Stomach (tissue), 8 donors: ENCODE measurements at regions not wholly inside any gene's neighbourhood (a gene's known extent, or its start where the extent isn't known, plus 50 kb on each side); places are given as distances from the start of the nearest gene placed in this dataset.

Source experiments
- DNase-seq, 2 donors: peaks; one replicate each; pipeline versions ENCODE4 v3.0.0 to v3.0.0-alpha.2; 2013 to 2019
- H3K27ac ChIP-seq, 5 donors: fragments of 200-600 bp in 4 of 5; sonication (generic) in 4 of 5; one replicate each; pipeline ENCODE4 v1.5.1; 2013 to 2019; ENCODE audit warnings: mild to moderate bottlenecking in 1 of 5, moderate library complexity in 1 of 5
- H3K27me3 ChIP-seq, 3 donors: fragments of 200-600 bp; sonication (generic); one replicate each; pipeline ENCODE4 v1.5.1; 2017 to 2019; ENCODE audit warnings: mixed run types in 1 of 3
- H3K36me3 ChIP-seq, 4 donors: fragments of 200-600 bp; sonication (generic); 1 replicate in 3 of 4; 2 replicates in 1 of 4; pipeline ENCODE4 v1.5.1; 2016 to 2019
- H3K4me1 ChIP-seq, 4 donors: fragments of 200-600 bp; sonication (generic); one replicate each; pipeline ENCODE4 v1.5.1; 2016 to 2019
- H3K4me3 ChIP-seq, 4 donors: fragments of 200-600 bp; sonication (generic) in 3 of 4; one replicate each; pipeline ENCODE4 v1.5.1; 2016 to 2019; ENCODE audit warnings: mild to moderate bottlenecking in 1 of 4
- H3K9me3 ChIP-seq, 4 donors: fragments of 200-600 bp; sonication (generic); one replicate each; pipeline ENCODE4 v1.5.1; 2016 to 2019
- EP300 ChIP-seq: sonication (generic); formaldehyde crosslinking; IDR thresholded peaks from one replicate; pipeline ENCODE4 v1.6.1; 2017; ENCODE audit warnings: antibody characterized with exemption
- POLR2A ChIP-seq, 4 donors: fragments of 450-650 bp; IDR thresholded peaks; one replicate each; pipeline ENCODE4 v1.6.1; 2016; ENCODE audit warnings: antibody characterized with exemption in 4 of 4, control low read depth in 2 of 4, mild to moderate bottlenecking in 1 of 4, moderate library complexity in 1 of 4
- POLR2AphosphoS5 ChIP-seq, 3 donors: sonication (generic); formaldehyde crosslinking; IDR thresholded peaks; one replicate each; pipeline ENCODE4 v1.6.1; 2016; ENCODE audit warnings: antibody characterized with exemption in 3 of 3
- WGBS, 5 donors: extraction: QIAGEN DNeasy Blood & Tissue Kit in 3 of 5; methylation state at CpG; one replicate each; pipeline versions ENCODE4 v1.1.5 to v1.1.7; 2013 to 2018; 5-methylcytosine and 5-hydroxymethylcytosine counted together
- intact Hi-C: fragments of 100-400 bp; cut with DNase I; formaldehyde crosslinking; loops from one replicate; pipeline ENCODE4 v1.15.1; 2023; ENCODE audit warnings: low total_unique reads
- TF ChIP-seq, protein P1 (sequence below), 7 experiments: fragments of 450-650 bp in 4 of 7; fragments of 200-600 bp in 3 of 7; sonication (generic) in 3 of 7; IDR thresholded peaks; one replicate each; pipeline ENCODE4 v1.5.1; 2016 to 2019; ENCODE audit warnings: antibody characterized with exemption in 7 of 7, control low read depth in 2 of 7, mild to moderate bottlenecking in 1 of 7
- donor health status: healthy with polysubstance abuse.
- donor health status: Bipolar disorder and iron deficiency.
- donor health status: healthy.

GRCh38 chr12:76708296-76708695 is 55.6 kb upstream of the ZDHHC17 start:
- intact Hi-C loops, result no loop called here
- no peak for TF ChIP-seq POLR2AphosphoS5 (IDR thresholded peaks at IDR 0.05)
- TF ChIP-seq, protein P1, sequence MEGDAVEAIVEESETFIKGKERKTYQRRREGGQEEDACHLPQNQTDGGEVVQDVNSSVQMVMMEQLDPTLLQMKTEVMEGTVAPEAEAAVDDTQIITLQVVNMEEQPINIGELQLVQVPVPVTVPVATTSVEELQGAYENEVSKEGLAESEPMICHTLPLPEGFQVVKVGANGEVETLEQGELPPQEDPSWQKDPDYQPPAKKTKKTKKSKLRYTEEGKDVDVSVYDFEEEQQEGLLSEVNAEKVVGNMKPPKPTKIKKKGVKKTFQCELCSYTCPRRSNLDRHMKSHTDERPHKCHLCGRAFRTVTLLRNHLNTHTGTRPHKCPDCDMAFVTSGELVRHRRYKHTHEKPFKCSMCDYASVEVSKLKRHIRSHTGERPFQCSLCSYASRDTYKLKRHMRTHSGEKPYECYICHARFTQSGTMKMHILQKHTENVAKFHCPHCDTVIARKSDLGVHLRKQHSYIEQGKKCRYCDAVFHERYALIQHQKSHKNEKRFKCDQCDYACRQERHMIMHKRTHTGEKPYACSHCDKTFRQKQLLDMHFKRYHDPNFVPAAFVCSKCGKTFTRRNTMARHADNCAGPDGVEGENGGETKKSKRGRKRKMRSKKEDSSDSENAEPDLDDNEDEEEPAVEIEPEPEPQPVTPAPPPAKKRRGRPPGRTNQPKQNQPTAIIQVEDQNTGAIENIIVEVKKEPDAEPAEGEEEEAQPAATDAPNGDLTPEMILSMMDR (IDR thresholded peaks at IDR 0.05), result no peak
- no peak for TF ChIP-seq POLR2A (IDR thresholded peaks at IDR 0.05)
- no peak for TF ChIP-seq EP300
- Histone ChIP-seq H3K4me3 (no peak overlapping the region), H3K4me1 (no peaks in the 10 kb centered on the region), H3K27me3 (no peaks in the 10 kb centered on the region), H3K9me3 (no peaks in the 10 kb centered on the region), H3K27ac (no peak overlapping the region), H3K36me3 (no peaks in the 10 kb centered on the region)
- DNase-seq, result no peak
- 43 to 53% (median 51%) methylated on average over 2 of the region's 2 CpGs for WGBS, 5 donors

GRCh38 chr12:76711241-76711640 is 52.7 kb upstream of the ZDHHC17 start:
- H3K9me3 ChIP-seq, result no peaks in the 10 kb centered on the region
- no peak for DNase-seq
- no peaks in the 10 kb centered on the region for H3K27me3 ChIP-seq
- intact Hi-C loops, result no loop called here
- no peak overlapping the region for H3K27ac ChIP-seq
- 71 to 80% (median 73%) methylated on average over 3 of the region's 3 CpGs for WGBS, 5 donors
- TF ChIP-seq EP300 (no peak), POLR2AphosphoS5 (IDR thresholded peaks at IDR 0.05) (no peak), POLR2A (IDR thresholded peaks at IDR 0.05) (no peak)
- TF ChIP-seq, protein P1 (IDR thresholded peaks at IDR 0.05), result no peak
- no peak overlapping the region for H3K4me3 ChIP-seq
- H3K4me1 ChIP-seq, result no peaks in the 10 kb centered on the region
- H3K36me3 ChIP-seq, result no peaks in the 10 kb centered on the region

GRCh38 chr12:76713130-76713529 is 50.8 kb upstream of the ZDHHC17 start:
- 62 to 77% (median 65%) methylated on average over 4 of the region's 4 CpGs for WGBS, 5 donors
- Histone ChIP-seq H3K4me3 (no peak overlapping the region), H3K27ac (no peak overlapping the region), H3K9me3 (no peaks in the 10 kb centered on the region), H3K36me3 (no peaks in the 10 kb centered on the region), H3K27me3 (no peaks in the 10 kb centered on the region), H3K4me1 (no peaks in the 10 kb centered on the region)
- TF ChIP-seq EP300 (no peak), POLR2A (IDR thresholded peaks at IDR 0.05) (no peak), POLR2AphosphoS5 (IDR thresholded peaks at IDR 0.05) (no peak)
- TF ChIP-seq, protein P1 (IDR thresholded peaks at IDR 0.05), result no peak
- intact Hi-C loops, result no loop called here
- no peak for DNase-seq

DNA sequence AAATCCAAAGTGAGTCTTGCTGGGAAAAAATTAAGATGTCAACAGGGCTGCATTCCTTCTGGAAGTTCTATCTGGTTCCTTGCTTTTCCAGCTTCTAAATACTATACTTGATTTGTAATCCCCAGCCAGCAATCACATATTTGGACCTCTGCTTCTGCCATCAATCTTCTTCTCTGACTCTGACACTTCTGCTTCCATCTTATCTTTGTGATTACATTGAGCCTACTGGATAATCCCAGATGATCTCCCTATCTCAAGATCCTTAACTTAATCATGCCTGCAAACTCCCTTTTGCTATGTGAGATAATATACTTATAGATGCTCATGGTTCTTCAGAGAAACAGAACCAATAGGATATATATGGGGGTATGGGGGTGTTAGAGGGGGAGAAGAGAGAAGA is 49.9 kb upstream of the ZDHHC17 start:
- no peak for DNase-seq
- no peaks in the 10 kb centered on the region for H3K9me3 ChIP-seq
- no peaks in the 10 kb centered on the region for H3K27me3 ChIP-seq
- no peaks in the 10 kb centered on the region for H3K4me1 ChIP-seq
- TF ChIP-seq POLR2AphosphoS5 (IDR thresholded peaks at IDR 0.05) (no peak), EP300 (no peak), POLR2A (IDR thresholded peaks at IDR 0.05) (no peak)
- TF ChIP-seq, protein P1 (IDR thresholded peaks at IDR 0.05), result no peak
- H3K4me3 ChIP-seq, result no peak overlapping the region
- intact Hi-C loops, result no loop called here
- no peaks in the 10 kb centered on the region for H3K36me3 ChIP-seq
- no peak overlapping the region for H3K27ac ChIP-seq
